DOHH2 (cell line): ENCODE measurements at regions not wholly inside any gene's neighbourhood (a gene's known extent, or its start where the extent isn't known, plus 50 kb on each side); places are given as distances from the start of the nearest gene placed in this dataset.

Source experiments
- H3F3A ChIP-seq: fragments of 200-600 bp; sonication (generic), shearing (Covaris generic); 2 replicates; pipeline ENCODE4 v1.6.0; 2016; ENCODE audit warnings: antibody characterized with exemption, mild to moderate bottlenecking; ENCODE audit not compliant: control insufficient read depth, insufficient read depth
- H3K27ac ChIP-seq: fragments of 200-600 bp; sonication (generic); 2 replicates; pipeline ENCODE4 v1.5.1; 2014; ENCODE audit warnings: low read depth, mild to moderate bottlenecking, low read length, moderate library complexity
- H3K27me3 ChIP-seq: fragments of 200-600 bp; sonication (generic); 2 replicates; pipeline ENCODE4 v1.6.1; 2014; ENCODE audit warnings: mild to moderate bottlenecking, low read length, mixed read lengths; ENCODE audit not compliant: control insufficient read depth
- H3K36me3 ChIP-seq: fragments of 200-600 bp; sonication (generic); 2 replicates; pipeline ENCODE4 v1.6.1; 2014; ENCODE audit warnings: mild to moderate bottlenecking, low read length, moderate library complexity, mixed read lengths; ENCODE audit not compliant: control insufficient read depth
- H3K4me1 ChIP-seq: fragments of 200-600 bp; sonication (generic); 2 replicates; pipeline ENCODE4 v1.6.1; 2014; ENCODE audit warnings: mild to moderate bottlenecking, low read length, mixed read lengths; ENCODE audit not compliant: control insufficient read depth
- H3K4me2 ChIP-seq: fragments of 200-600 bp; sonication (generic); 2 replicates; pipeline ENCODE4 v1.6.0; 2014; ENCODE audit warnings: mild to moderate bottlenecking, low read length, moderate library complexity
- H3K4me3 ChIP-seq: fragments of 200-600 bp; sonication (generic); 2 replicates; pipeline ENCODE4 v1.5.1; 2014; ENCODE audit warnings: mild to moderate bottlenecking, low read length, mixed read lengths
- H3K79me2 ChIP-seq: fragments of 200-600 bp; sonication (generic); 2 replicates; pipeline ENCODE4 v1.6.1; 2014; ENCODE audit warnings: mild to moderate bottlenecking, low read length, mixed read lengths; ENCODE audit not compliant: control insufficient read depth
- H3K9me2 ChIP-seq: fragments of 200-600 bp; sonication (generic); replicated peaks from 2 replicates; pipeline ENCODE4 v1.6.1; 2014; ENCODE audit warnings: mild to moderate bottlenecking, low read length, mixed read lengths; ENCODE audit not compliant: control insufficient read depth
- H3K9me3 ChIP-seq: fragments of 200-600 bp; sonication (generic); 2 replicates; pipeline ENCODE4 v1.6.1; 2014; ENCODE audit warnings: antibody characterized with exemption, low read length, mixed read lengths; ENCODE audit not compliant: control insufficient read depth, insufficient read depth
- H4K20me1 ChIP-seq: fragments of 200-600 bp; sonication (generic); 2 replicates; pipeline ENCODE4 v1.6.0; 2014; ENCODE audit warnings: low read depth, mild to moderate bottlenecking, antibody characterized with exemption, low read length, moderate library complexity; ENCODE audit not compliant: control insufficient read depth, insufficient read depth
- CTCF ChIP-seq: fragments of 200-600 bp; sonication (generic); IDR thresholded peaks from one replicate; pipeline ENCODE4 v1.5.1; 2014; ENCODE audit warnings: antibody characterized with exemption, mild to moderate bottlenecking, low read depth, low read length; ENCODE audit not compliant: poor library complexity, severe bottlenecking
- EZH2phosphoT487 ChIP-seq: fragments of 200-600 bp; sonication (generic); IDR thresholded peaks from 2 replicates; pipeline ENCODE4 v1.6.1; 2017; ENCODE audit warnings: borderline replicate concordance, mild to moderate bottlenecking, antibody characterized with exemption, low read length, moderate library complexity, mixed read lengths

GRCh38 chr6:113326781-113327180, 530.4 kb upstream of the MARCKS start:
- H3K4me2 ChIP-seq = no peak overlapping the region
- H3K27me3 ChIP-seq = no peaks in the 10 kb centered on the region
- TF ChIP-seq CTCF (no peak), EZH2phosphoT487 (no peak)
- H3K4me1 ChIP-seq = no peaks in the 10 kb centered on the region
- H3K9me3 ChIP-seq = no peaks in the 10 kb centered on the region
- no peaks in the 10 kb centered on the region for H3K9me2 ChIP-seq
- no peaks in the 10 kb centered on the region for H3K36me3 ChIP-seq
- H3F3A ChIP-seq = no peaks in the 10 kb centered on the region
- no peak overlapping the region for H3K27ac ChIP-seq
- H4K20me1 ChIP-seq = no peaks in the 10 kb centered on the region
- no peak overlapping the region for H3K4me3 ChIP-seq
- H3K79me2 ChIP-seq = no peaks in the 10 kb centered on the region

GRCh38 chr6:113328886-113329381, 528.2 kb upstream of the MARCKS start:
- Histone ChIP-seq H3K79me2 (no peaks in the 10 kb centered on the region), H3K9me2 (no peaks in the 10 kb centered on the region), H3K4me1 (no peaks in the 10 kb centered on the region), H3K27me3 (no peaks in the 10 kb centered on the region), H3K36me3 (no peaks in the 10 kb centered on the region), H3K4me2 (no peak overlapping the region), H3K4me3 (no peak overlapping the region), H4K20me1 (no peaks in the 10 kb centered on the region), H3K9me3 (no peaks in the 10 kb centered on the region), H3K27ac (no peak overlapping the region), H3F3A (no peaks in the 10 kb centered on the region)
- no peak for TF ChIP-seq EZH2phosphoT487
- TF ChIP-seq CTCF = no peak

GRCh38 chr6:113329942-113330635, 527.1 kb upstream of the MARCKS start:
- Histone ChIP-seq H3K4me1 (no peaks in the 10 kb centered on the region), H3F3A (no peaks in the 10 kb centered on the region), H4K20me1 (no peaks in the 10 kb centered on the region), H3K36me3 (no peaks in the 10 kb centered on the region), H3K79me2 (no peaks in the 10 kb centered on the region), H3K4me2 (no peak overlapping the region), H3K9me3 (no peaks in the 10 kb centered on the region), H3K4me3 (no peak overlapping the region), H3K9me2 (no peaks in the 10 kb centered on the region), H3K27me3 (no peaks in the 10 kb centered on the region), H3K27ac (no peak overlapping the region)
- TF ChIP-seq CTCF (no peak), EZH2phosphoT487 (no peak)
